Neural progenitor cell (in vitro differentiated cells): ENCODE measurements at regions not wholly inside any gene's neighbourhood (a gene's known extent, or its start where the extent isn't known, plus 50 kb on each side); places are given as distances from the start of the nearest gene placed in this dataset.

Experiments used
- EZH2 ChIP-seq: fragments of 200-600 bp; sonication (generic); IDR thresholded peaks from 2 replicates; pipeline ENCODE4 v1.6.1; 2017; ENCODE audit warnings: antibody characterized with exemption, mild to moderate bottlenecking, moderate library complexity
- TF ChIP-seq, protein P1 (sequence below): fragments of 200-600 bp; sonication (generic); IDR thresholded peaks from 2 replicates; pipeline ENCODE4 v1.5.1; 2017; ENCODE audit warnings: antibody characterized with exemption, mild to moderate bottlenecking

DNA sequence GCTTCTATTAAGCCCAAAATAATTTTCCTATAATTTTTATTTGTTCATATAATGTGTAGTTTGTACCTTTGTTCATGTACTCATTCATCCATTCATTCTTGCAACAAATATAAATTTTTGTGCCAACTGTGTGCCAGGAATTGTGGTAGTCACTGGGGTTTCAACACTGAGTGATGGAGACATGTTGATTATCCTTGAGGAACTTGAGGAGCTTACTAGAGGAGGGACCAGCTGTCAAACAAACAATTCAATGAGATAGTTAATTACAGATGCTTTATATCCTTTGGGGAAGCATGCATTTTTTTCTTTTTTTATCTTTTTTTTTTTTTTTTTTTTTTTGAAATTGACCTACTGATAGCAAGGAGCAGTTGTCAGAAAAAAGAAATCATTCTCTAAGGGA lies 324.8 kb downstream of the GABRG2 start:
- TF ChIP-seq, protein P1, sequence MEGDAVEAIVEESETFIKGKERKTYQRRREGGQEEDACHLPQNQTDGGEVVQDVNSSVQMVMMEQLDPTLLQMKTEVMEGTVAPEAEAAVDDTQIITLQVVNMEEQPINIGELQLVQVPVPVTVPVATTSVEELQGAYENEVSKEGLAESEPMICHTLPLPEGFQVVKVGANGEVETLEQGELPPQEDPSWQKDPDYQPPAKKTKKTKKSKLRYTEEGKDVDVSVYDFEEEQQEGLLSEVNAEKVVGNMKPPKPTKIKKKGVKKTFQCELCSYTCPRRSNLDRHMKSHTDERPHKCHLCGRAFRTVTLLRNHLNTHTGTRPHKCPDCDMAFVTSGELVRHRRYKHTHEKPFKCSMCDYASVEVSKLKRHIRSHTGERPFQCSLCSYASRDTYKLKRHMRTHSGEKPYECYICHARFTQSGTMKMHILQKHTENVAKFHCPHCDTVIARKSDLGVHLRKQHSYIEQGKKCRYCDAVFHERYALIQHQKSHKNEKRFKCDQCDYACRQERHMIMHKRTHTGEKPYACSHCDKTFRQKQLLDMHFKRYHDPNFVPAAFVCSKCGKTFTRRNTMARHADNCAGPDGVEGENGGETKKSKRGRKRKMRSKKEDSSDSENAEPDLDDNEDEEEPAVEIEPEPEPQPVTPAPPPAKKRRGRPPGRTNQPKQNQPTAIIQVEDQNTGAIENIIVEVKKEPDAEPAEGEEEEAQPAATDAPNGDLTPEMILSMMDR: no peak
- no peak for TF ChIP-seq EZH2
